ENCODE measurements at regions not wholly inside any gene's neighbourhood (a gene's known extent, or its start where the extent isn't known, plus 50 kb on each side); places are given as distances from the start of the nearest gene placed in this dataset.
A peak's percentile ranks its signal among the peaks of the same experiment; 100 is the strongest.
"Not testable (repeated sequence)": the region's sequence is repeated elsewhere in the genome, so short reads cannot be mapped to it uniquely, and the experiment has no call there.

GRCh38 chr9:115548609-115549260 is 430.8 kb upstream of the TNC start:
- DNase-seq = no peak
- H3K27me3 ChIP-seq (ENCODE audit: control insufficient read depth, insufficient read depth, low read length) = no peaks in the 10 kb centered on the region
- no peak overlapping the region for H3K27ac ChIP-seq (ENCODE audit: low read length)
- no peak overlapping the region for H3K4me3 ChIP-seq (ENCODE audit: low read length)
- H3K36me3 ChIP-seq (ENCODE audit: control insufficient read depth, insufficient read depth, low read length) = no peaks in the 10 kb centered on the region
- no peaks in the 10 kb centered on the region for H3K4me1 ChIP-seq (ENCODE audit: control insufficient read depth, insufficient read depth, low read length)
- no peaks in the 10 kb centered on the region for H3K9me3 ChIP-seq (replicated peaks; ENCODE audit: control insufficient read depth, low read depth, low read length)
- 0% methylated on average over 1 of the region's 2 CpGs for WGBS (ENCODE audit: insufficient coverage)

- DNase-seq = peak; percentile 36
- Histone ChIP-seq H3K4me1 (ENCODE audit: control insufficient read depth, insufficient read depth, low read length) (no peaks in the 10 kb centered on the region), H3K9me3 (replicated peaks; ENCODE audit: control insufficient read depth, low read depth, low read length) (peaks cover 6% of the 10 kb centered on the region), H3K4me3 (ENCODE audit: low read length) (no peak overlapping the region), H3K36me3 (ENCODE audit: control insufficient read depth, insufficient read depth, low read length) (no peaks in the 10 kb centered on the region), H3K27ac (ENCODE audit: low read length) (no peak overlapping the region), H3K27me3 (ENCODE audit: control insufficient read depth, insufficient read depth, low read length) (peaks cover 2% of the 10 kb centered on the region)
- no CpG with 5 or more reads among the region's 2 CpGs for WGBS (ENCODE audit: insufficient coverage)
Measured at GRCh38 chr9:115551396-115551795, 433.4 kb upstream of the TNC start.

- Histone ChIP-seq H3K27ac (ENCODE audit: low read length) (no peak overlapping the region), H3K9me3 (replicated peaks; ENCODE audit: control insufficient read depth, low read depth, low read length) (peaks cover 13% of the 10 kb centered on the region), H3K4me1 (ENCODE audit: control insufficient read depth, insufficient read depth, low read length) (no peaks in the 10 kb centered on the region), H3K4me3 (ENCODE audit: low read length) (no peak overlapping the region), H3K36me3 (ENCODE audit: control insufficient read depth, insufficient read depth, low read length) (no peaks in the 10 kb centered on the region), H3K27me3 (ENCODE audit: control insufficient read depth, insufficient read depth, low read length) (peaks cover 2% of the 10 kb centered on the region)
- WGBS (ENCODE audit: insufficient coverage) = no CpG with 5 or more reads among the region's 2 CpGs
- peak; percentile 21 for DNase-seq
Measured at GRCh38 chr9:115553060-115553773, 435.3 kb upstream of the TNC start.

- H3K27ac ChIP-seq (ENCODE audit: low read length) = no peak overlapping the region
- no peak for DNase-seq
- peaks cover 2% of the 10 kb centered on the region for H3K27me3 ChIP-seq (ENCODE audit: control insufficient read depth, insufficient read depth, low read length)
- no peaks in the 10 kb centered on the region for H3K36me3 ChIP-seq (ENCODE audit: control insufficient read depth, insufficient read depth, low read length)
- H3K4me1 ChIP-seq (ENCODE audit: control insufficient read depth, insufficient read depth, low read length) = no peaks in the 10 kb centered on the region
- WGBS (ENCODE audit: insufficient coverage) = no CpG with 5 or more reads among the region's 1 CpG
- peaks cover 13% of the 10 kb centered on the region for H3K9me3 ChIP-seq (replicated peaks; ENCODE audit: control insufficient read depth, low read depth, low read length)
- no peak overlapping the region for H3K4me3 ChIP-seq (ENCODE audit: low read length)
Measured at GRCh38 chr9:115556432-115556831, 438.5 kb upstream of the TNC start.

- Histone ChIP-seq H3K9me3 (replicated peaks; ENCODE audit: control insufficient read depth, low read depth, low read length) (no peaks in the 10 kb centered on the region), H3K36me3 (ENCODE audit: control insufficient read depth, insufficient read depth, low read length) (no peaks in the 10 kb centered on the region), H3K27me3 (ENCODE audit: control insufficient read depth, insufficient read depth, low read length) (no peaks in the 10 kb centered on the region), H3K27ac (ENCODE audit: low read length) (no peak overlapping the region), H3K4me1 (ENCODE audit: control insufficient read depth, insufficient read depth, low read length) (no peaks in the 10 kb centered on the region), H3K4me3 (ENCODE audit: low read length) (no peak overlapping the region)
- DNase-seq = no peak
- no CpG with 5 or more reads among the region's 1 CpG for WGBS (ENCODE audit: insufficient coverage)
Measured at GRCh38 chr9:115575147-115575546, 457.2 kb upstream of the TNC start.

GRCh38 chr9:115585458-115585857 is 467.5 kb upstream of the TNC start:
- DNase-seq; H3K27me3 ChIP-seq (ENCODE audit: control insufficient read depth, insufficient read depth, low read length); H3K27ac ChIP-seq (ENCODE audit: low read length); H3K4me1 ChIP-seq (ENCODE audit: control insufficient read depth, insufficient read depth, low read length); H3K36me3 ChIP-seq (ENCODE audit: control insufficient read depth, insufficient read depth, low read length); H3K4me3 ChIP-seq (ENCODE audit: low read length); H3K9me3 ChIP-seq (replicated peaks; ENCODE audit: control insufficient read depth, low read depth, low read length): not testable (repeated sequence)
- 67% methylated on average over 4 of the region's 5 CpGs for WGBS (ENCODE audit: insufficient coverage)

- Histone ChIP-seq H3K4me3 (ENCODE audit: low read length) (no peak overlapping the region), H3K27me3 (ENCODE audit: control insufficient read depth, insufficient read depth, low read length) (no peaks in the 10 kb centered on the region), H3K4me1 (ENCODE audit: control insufficient read depth, insufficient read depth, low read length) (peaks cover 2% of the 10 kb centered on the region), H3K27ac (ENCODE audit: low read length) (no peak overlapping the region), H3K9me3 (replicated peaks; ENCODE audit: control insufficient read depth, low read depth, low read length) (peaks cover 8% of the 10 kb centered on the region), H3K36me3 (ENCODE audit: control insufficient read depth, insufficient read depth, low read length) (no peaks in the 10 kb centered on the region)
- no peak for DNase-seq
- WGBS (ENCODE audit: insufficient coverage) = no CpG with 5 or more reads among the region's 2 CpGs
Measured at GRCh38 chr9:115587310-115587709, 469.4 kb upstream of the TNC start.

GRCh38 chr9:115590011-115590410 is 472.1 kb upstream of the TNC start:
- peak; percentile 52 for DNase-seq
- no peak overlapping the region for H3K4me3 ChIP-seq (ENCODE audit: low read length)
- peaks cover 8% of the 10 kb centered on the region for H3K9me3 ChIP-seq (replicated peaks; ENCODE audit: control insufficient read depth, low read depth, low read length)
- no peaks in the 10 kb centered on the region for H3K36me3 ChIP-seq (ENCODE audit: control insufficient read depth, insufficient read depth, low read length)
- peaks cover 2% of the 10 kb centered on the region for H3K4me1 ChIP-seq (ENCODE audit: control insufficient read depth, insufficient read depth, low read length)
- no peak overlapping the region for H3K27ac ChIP-seq (ENCODE audit: low read length)
- H3K27me3 ChIP-seq (ENCODE audit: control insufficient read depth, insufficient read depth, low read length) = no peaks in the 10 kb centered on the region

GRCh38 chr9:115591584-115591984 is 473.6 kb upstream of the TNC start:
- Histone ChIP-seq H3K4me3 (ENCODE audit: low read length) (no peak overlapping the region), H3K36me3 (ENCODE audit: control insufficient read depth, insufficient read depth, low read length) (no peaks in the 10 kb centered on the region), H3K4me1 (ENCODE audit: control insufficient read depth, insufficient read depth, low read length) (peaks cover 5% of the 10 kb centered on the region), H3K27me3 (ENCODE audit: control insufficient read depth, insufficient read depth, low read length) (no peaks in the 10 kb centered on the region), H3K9me3 (replicated peaks; ENCODE audit: control insufficient read depth, low read depth, low read length) (peaks cover 8% of the 10 kb centered on the region), H3K27ac (ENCODE audit: low read length) (no peak overlapping the region)
- WGBS (ENCODE audit: insufficient coverage) = 0% methylated on average over 2 of the region's 4 CpGs
- DNase-seq = peak; percentile 94

- Histone ChIP-seq H3K36me3 (ENCODE audit: control insufficient read depth, insufficient read depth, low read length) (no peaks in the 10 kb centered on the region), H3K4me3 (ENCODE audit: low read length) (no peak overlapping the region), H3K9me3 (replicated peaks; ENCODE audit: control insufficient read depth, low read depth, low read length) (peaks cover 8% of the 10 kb centered on the region), H3K27me3 (ENCODE audit: control insufficient read depth, insufficient read depth, low read length) (no peaks in the 10 kb centered on the region), H3K27ac (ENCODE audit: low read length) (no peak overlapping the region), H3K4me1 (ENCODE audit: control insufficient read depth, insufficient read depth, low read length) (peaks cover 5% of the 10 kb centered on the region)
- peak; percentile 69 for DNase-seq
- 57% methylated on average over 1 of the region's 4 CpGs for WGBS (ENCODE audit: insufficient coverage)
Measured at GRCh38 chr9:115593587-115594091, 475.7 kb upstream of the TNC start.

All from muscle of leg (tissue), 3 donors.